A673 (cell line): ENCODE measurements at regions not wholly inside any gene's neighbourhood (a gene's known extent, or its start where the extent isn't known, plus 50 kb on each side); places are given as distances from the start of the nearest gene placed in this dataset.

Experiments
- BruUV-seq: library from RNA; stranded (reverse); fragments of 400-500 nt; replicated peaks from 2 replicates; lab custom pipeline; 2021; lab: Mats Ljungman, UMichigan
- CTCF ChIA-PET: fragments of 300-600 bp; sonication (Branson Sonifier 250); formaldehyde crosslinking; loops from one replicate; lab custom pipeline; 2022; ENCODE audit warnings: antibody characterized with exemption; lab: Charles Lee
- POLR2A ChIA-PET: fragments of 300-600 bp; sonication (Branson Sonifier 250); formaldehyde crosslinking; loops from one replicate; lab custom pipeline; 2022; ENCODE audit warnings: antibody characterized with exemption; ENCODE audit not compliant: low non-redundant PET; lab: Charles Lee
- DNase-seq: peaks from one replicate; pipeline ENCODE4 v3.0.0-alpha.2; 2015; ENCODE audit warnings: low spot score
- H3K27ac ChIP-seq: fragments of 200-600 bp; sonication (generic); 2 replicates; pipeline ENCODE4 v1.5.1; 2016; ENCODE audit warnings: mixed run types, low read depth, mild to moderate bottlenecking, mixed read lengths, antibody characterized with exemption, low read length; ENCODE audit not compliant: poor library complexity, severe bottlenecking
- H3K27me3 ChIP-seq: fragments of 200-600 bp; sonication (generic); replicated peaks from 2 replicates; pipeline ENCODE4 v1.6.1; 2017; ENCODE audit warnings: mixed run types, low read depth, mild to moderate bottlenecking, mixed read lengths, antibody characterized with exemption, low read length; ENCODE audit not compliant: insufficient read depth, poor library complexity
- H3K36me3 ChIP-seq: fragments of 200-600 bp; sonication (generic); 2 replicates; pipeline ENCODE4 v1.6.1; 2016; ENCODE audit warnings: mixed run types, mild to moderate bottlenecking, mixed read lengths, antibody characterized with exemption, low read length; ENCODE audit not compliant: insufficient read depth, poor library complexity, severe bottlenecking
- H3K4me1 ChIP-seq: fragments of 200-600 bp; sonication (generic); 2 replicates; pipeline ENCODE4 v1.6.1; 2017; ENCODE audit warnings: mixed run types, mild to moderate bottlenecking, mixed read lengths, antibody characterized with exemption, low read length; ENCODE audit not compliant: insufficient read depth, poor library complexity, severe bottlenecking
- H3K4me3 ChIP-seq: fragments of 200-600 bp; sonication (generic); 2 replicates; pipeline ENCODE4 v1.5.1; 2016; ENCODE audit warnings: low read depth, mixed run types, mild to moderate bottlenecking, mixed read lengths, low read length; ENCODE audit not compliant: poor library complexity, severe bottlenecking
- H3K9me3 ChIP-seq: fragments of 200-600 bp; sonication (generic); 2 replicates; pipeline ENCODE4 v1.6.1; 2016; ENCODE audit warnings: mixed run types, low read depth, mild to moderate bottlenecking, mixed read lengths, antibody characterized with exemption, low read length; ENCODE audit not compliant: poor library complexity, severe bottlenecking
- EZH2 ChIP-seq: fragments of 200-600 bp; sonication (generic); IDR thresholded peaks from 2 replicates; pipeline ENCODE4 v1.6.1; 2017; ENCODE audit warnings: borderline replicate concordance, low read depth, mild to moderate bottlenecking, mixed read lengths, antibody characterized with exemption, low read length; ENCODE audit not compliant: poor library complexity, severe bottlenecking
- intact Hi-C: fragments of 100-400 bp; cut with micrococcal nuclease; formaldehyde crosslinking; loops from one replicate; pipeline ENCODE4 v1.10.0; 2022; ENCODE audit not compliant: unreplicated experiment
- TF ChIP-seq, protein P1 (sequence below): fragments of 300-800, 200-600 bp; sonication (generic); conservative IDR thresholded peaks from 2 replicates; pipeline ENCODE4 v1.5.1; 2017; ENCODE audit warnings: low read depth, mild to moderate bottlenecking, antibody characterized with exemption, low read length, moderate library complexity, mixed read lengths

- no TSS peak for BruUV-seq
These were observed 505.1 kb upstream of the KLF4 start for GRCh38 chr9:107994648-107995047.

DNA sequence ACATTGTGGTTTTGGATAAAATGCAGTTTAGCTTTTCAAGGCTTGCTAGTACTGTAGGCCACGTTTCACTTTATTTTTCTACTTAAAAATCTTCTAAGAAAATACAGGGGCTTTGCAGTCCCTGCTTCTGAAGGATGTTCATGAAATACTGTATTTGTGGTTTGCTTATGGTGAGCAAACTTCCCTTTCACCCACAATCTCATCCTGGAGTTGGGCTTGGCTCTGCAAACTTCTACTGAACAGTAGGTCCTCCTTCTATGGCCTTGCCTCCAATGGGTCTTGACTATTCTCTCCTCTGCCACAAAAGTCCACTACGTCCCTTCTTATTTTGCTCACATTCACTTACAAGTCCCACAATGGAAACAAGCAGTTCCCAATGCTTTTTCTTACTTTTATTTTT, 502.7 kb upstream of the KLF4 start:
- no peaks in the 10 kb centered on the region for H3K27me3 ChIP-seq
- intact Hi-C loops = no loop called here
- POLR2A ChIA-PET = no interaction called here
- DNase-seq = no peak
- H3K27ac ChIP-seq = no peak overlapping the region
- no TSS peak for BruUV-seq
- CTCF ChIA-PET = no interaction called here
- H3K4me1 ChIP-seq = no peaks in the 10 kb centered on the region
- no peaks in the 10 kb centered on the region for H3K36me3 ChIP-seq
- no peak for TF ChIP-seq EZH2
- TF ChIP-seq, protein P1, sequence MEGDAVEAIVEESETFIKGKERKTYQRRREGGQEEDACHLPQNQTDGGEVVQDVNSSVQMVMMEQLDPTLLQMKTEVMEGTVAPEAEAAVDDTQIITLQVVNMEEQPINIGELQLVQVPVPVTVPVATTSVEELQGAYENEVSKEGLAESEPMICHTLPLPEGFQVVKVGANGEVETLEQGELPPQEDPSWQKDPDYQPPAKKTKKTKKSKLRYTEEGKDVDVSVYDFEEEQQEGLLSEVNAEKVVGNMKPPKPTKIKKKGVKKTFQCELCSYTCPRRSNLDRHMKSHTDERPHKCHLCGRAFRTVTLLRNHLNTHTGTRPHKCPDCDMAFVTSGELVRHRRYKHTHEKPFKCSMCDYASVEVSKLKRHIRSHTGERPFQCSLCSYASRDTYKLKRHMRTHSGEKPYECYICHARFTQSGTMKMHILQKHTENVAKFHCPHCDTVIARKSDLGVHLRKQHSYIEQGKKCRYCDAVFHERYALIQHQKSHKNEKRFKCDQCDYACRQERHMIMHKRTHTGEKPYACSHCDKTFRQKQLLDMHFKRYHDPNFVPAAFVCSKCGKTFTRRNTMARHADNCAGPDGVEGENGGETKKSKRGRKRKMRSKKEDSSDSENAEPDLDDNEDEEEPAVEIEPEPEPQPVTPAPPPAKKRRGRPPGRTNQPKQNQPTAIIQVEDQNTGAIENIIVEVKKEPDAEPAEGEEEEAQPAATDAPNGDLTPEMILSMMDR = no peak
- H3K9me3 ChIP-seq = no peaks in the 10 kb centered on the region
- H3K4me3 ChIP-seq = no peak overlapping the region

More at GRCh38 chr9:107994648-107995047, 505.1 kb upstream of the KLF4 start:
- no peak for DNase-seq
- H3K27ac ChIP-seq = no peak overlapping the region
- H3K27me3 ChIP-seq = no peaks in the 10 kb centered on the region
- TF ChIP-seq, protein P1 = no peak
- TF ChIP-seq EZH2 = no peak
- ChIA-PET CTCF (no interaction called here), POLR2A (no interaction called here)
- H3K9me3 ChIP-seq = peaks cover 3% of the 10 kb centered on the region
- H3K36me3 ChIP-seq = no peaks in the 10 kb centered on the region
- intact Hi-C loops = no loop called here
- no peak overlapping the region for H3K4me3 ChIP-seq
- H3K4me1 ChIP-seq = no peaks in the 10 kb centered on the region

GRCh38 chr9:107991581-107991980, 502.0 kb upstream of the KLF4 start:
- intact Hi-C loops = no loop called here
- DNase-seq = no peak
- no TSS peak for BruUV-seq
- TF ChIP-seq, protein P1 = no peak
- no peak for TF ChIP-seq EZH2
- no peak overlapping the region for H3K4me3 ChIP-seq
- H3K4me1 ChIP-seq = no peaks in the 10 kb centered on the region
- no peaks in the 10 kb centered on the region for H3K27me3 ChIP-seq
- ChIA-PET CTCF (no interaction called here), POLR2A (no interaction called here)
- H3K36me3 ChIP-seq = no peaks in the 10 kb centered on the region
- no peak overlapping the region for H3K27ac ChIP-seq
- H3K9me3 ChIP-seq = no peaks in the 10 kb centered on the region
